ENCODE measurements at regions not wholly inside any gene's neighbourhood (a gene's known extent, or its start where the extent isn't known, plus 50 kb on each side); places are given as distances from the start of the nearest gene placed in this dataset.

DNA sequence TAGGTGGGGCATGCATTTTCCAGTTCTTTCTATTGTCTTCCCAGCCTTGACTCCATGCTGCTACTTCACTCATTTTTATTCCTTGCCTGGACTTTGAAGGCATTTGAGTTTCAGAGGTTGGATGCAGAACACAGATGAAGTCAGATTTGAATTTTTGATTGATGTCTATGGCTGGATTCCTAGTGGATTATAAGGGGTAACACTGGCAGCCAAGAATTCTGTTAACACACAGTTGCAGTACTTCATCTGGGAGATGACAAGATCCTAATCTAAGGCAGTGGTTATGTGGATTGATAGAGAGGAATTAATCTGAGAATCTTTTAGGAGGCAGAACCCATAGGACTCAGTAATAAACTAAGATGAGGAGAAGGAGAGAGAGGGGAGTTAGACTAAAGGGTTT, 439.0 kb upstream of the USP24 start:
- H3K4me3 ChIP-seq (ENCODE audit: low read depth, low read length, poor library complexity, severe bottlenecking) = no peak overlapping the region
- H3K9me2 ChIP-seq (ENCODE audit: low read depth, low read length) = no peaks in the 10 kb centered on the region
- no peak overlapping the region for H2AFZ ChIP-seq (ENCODE audit: low read length)
- no peak overlapping the region for H3K4me2 ChIP-seq (ENCODE audit: low read length)
- no peak for TF ChIP-seq EZH2 (IDR thresholded peaks at IDR 0.05; ENCODE audit: borderline replicate concordance, low read length)
- TF ChIP-seq, protein P1, sequence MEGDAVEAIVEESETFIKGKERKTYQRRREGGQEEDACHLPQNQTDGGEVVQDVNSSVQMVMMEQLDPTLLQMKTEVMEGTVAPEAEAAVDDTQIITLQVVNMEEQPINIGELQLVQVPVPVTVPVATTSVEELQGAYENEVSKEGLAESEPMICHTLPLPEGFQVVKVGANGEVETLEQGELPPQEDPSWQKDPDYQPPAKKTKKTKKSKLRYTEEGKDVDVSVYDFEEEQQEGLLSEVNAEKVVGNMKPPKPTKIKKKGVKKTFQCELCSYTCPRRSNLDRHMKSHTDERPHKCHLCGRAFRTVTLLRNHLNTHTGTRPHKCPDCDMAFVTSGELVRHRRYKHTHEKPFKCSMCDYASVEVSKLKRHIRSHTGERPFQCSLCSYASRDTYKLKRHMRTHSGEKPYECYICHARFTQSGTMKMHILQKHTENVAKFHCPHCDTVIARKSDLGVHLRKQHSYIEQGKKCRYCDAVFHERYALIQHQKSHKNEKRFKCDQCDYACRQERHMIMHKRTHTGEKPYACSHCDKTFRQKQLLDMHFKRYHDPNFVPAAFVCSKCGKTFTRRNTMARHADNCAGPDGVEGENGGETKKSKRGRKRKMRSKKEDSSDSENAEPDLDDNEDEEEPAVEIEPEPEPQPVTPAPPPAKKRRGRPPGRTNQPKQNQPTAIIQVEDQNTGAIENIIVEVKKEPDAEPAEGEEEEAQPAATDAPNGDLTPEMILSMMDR (IDR thresholded peaks at IDR 0.05; ENCODE audit: low read length) = no peak
- no peaks in the 10 kb centered on the region for H3K79me2 ChIP-seq (ENCODE audit: insufficient read depth, low read length)
- no peaks in the 10 kb centered on the region for H3K9me3 ChIP-seq (ENCODE audit: low read length)
- H3K27me3 ChIP-seq (ENCODE audit: insufficient read depth, low read length) = no peaks in the 10 kb centered on the region
- no peak overlapping the region for H3K27ac ChIP-seq (ENCODE audit: low read depth, low read length, poor library complexity, severe bottlenecking)
- no peaks in the 10 kb centered on the region for H3K4me1 ChIP-seq (ENCODE audit: insufficient read depth, low read length, severe bottlenecking)
- H3K9ac ChIP-seq (ENCODE audit: low read length) = no peak overlapping the region
- H3K36me3 ChIP-seq (ENCODE audit: insufficient read depth, low read length) = no peaks in the 10 kb centered on the region
- no peaks in the 10 kb centered on the region for H4K20me1 ChIP-seq (ENCODE audit: insufficient read depth, low read length)
- no peaks in the 10 kb centered on the region for H3F3A ChIP-seq (ENCODE audit: insufficient read depth, low read length)

DNA sequence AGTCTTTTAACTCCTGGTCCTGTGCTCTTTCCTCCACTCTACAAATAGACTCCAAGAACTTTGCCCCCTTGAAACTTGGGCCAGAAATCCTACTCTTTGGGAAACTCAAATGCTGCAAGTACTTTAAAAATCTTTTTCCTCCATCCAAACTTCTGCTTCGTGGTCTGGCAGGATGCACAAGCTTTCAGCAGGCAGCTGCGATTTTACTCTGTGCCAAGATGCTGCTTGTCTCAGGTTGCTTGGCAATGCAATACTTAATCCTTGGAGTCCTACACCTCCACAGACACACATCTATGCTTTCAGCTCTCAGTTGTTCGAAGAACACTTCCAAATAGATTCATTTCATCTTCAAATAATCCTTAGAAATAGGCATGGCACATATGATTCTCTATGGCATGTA, 435.3 kb upstream of the USP24 start:
- no peaks in the 10 kb centered on the region for H3K36me3 ChIP-seq (ENCODE audit: insufficient read depth, low read length)
- H3K9me3 ChIP-seq (ENCODE audit: low read length) = no peaks in the 10 kb centered on the region
- no peak overlapping the region for H2AFZ ChIP-seq (ENCODE audit: low read length)
- no peaks in the 10 kb centered on the region for H3F3A ChIP-seq (ENCODE audit: insufficient read depth, low read length)
- H3K79me2 ChIP-seq (ENCODE audit: insufficient read depth, low read length) = no peaks in the 10 kb centered on the region
- H3K4me1 ChIP-seq (ENCODE audit: insufficient read depth, low read length, severe bottlenecking) = no peaks in the 10 kb centered on the region
- no peak overlapping the region for H3K27ac ChIP-seq (ENCODE audit: low read depth, low read length, poor library complexity, severe bottlenecking)
- H3K9me2 ChIP-seq (ENCODE audit: low read depth, low read length) = no peaks in the 10 kb centered on the region
- no peaks in the 10 kb centered on the region for H4K20me1 ChIP-seq (ENCODE audit: insufficient read depth, low read length)
- TF ChIP-seq EZH2 (IDR thresholded peaks at IDR 0.05; ENCODE audit: borderline replicate concordance, low read length) = no peak
- TF ChIP-seq, protein P1 (IDR thresholded peaks at IDR 0.05; ENCODE audit: low read length) = no peak
- H3K4me3 ChIP-seq (ENCODE audit: low read depth, low read length, poor library complexity, severe bottlenecking) = no peak overlapping the region
- no peak overlapping the region for H3K9ac ChIP-seq (ENCODE audit: low read length)
- no peak overlapping the region for H3K4me2 ChIP-seq (ENCODE audit: low read length)
- no peaks in the 10 kb centered on the region for H3K27me3 ChIP-seq (ENCODE audit: insufficient read depth, low read length)

- no peaks in the 10 kb centered on the region for H3K9me3 ChIP-seq (ENCODE audit: low read length)
- H3K79me2 ChIP-seq (ENCODE audit: insufficient read depth, low read length) = no peaks in the 10 kb centered on the region
- TF ChIP-seq EZH2 (IDR thresholded peaks at IDR 0.05; ENCODE audit: borderline replicate concordance, low read length) = no peak
- TF ChIP-seq, protein P1 (IDR thresholded peaks at IDR 0.05; ENCODE audit: low read length) = no peak
- H3F3A ChIP-seq (ENCODE audit: insufficient read depth, low read length) = no peaks in the 10 kb centered on the region
- no peak overlapping the region for H3K4me3 ChIP-seq (ENCODE audit: low read depth, low read length, poor library complexity, severe bottlenecking)
- H3K27ac ChIP-seq (ENCODE audit: low read depth, low read length, poor library complexity, severe bottlenecking) = no peak overlapping the region
- H4K20me1 ChIP-seq (ENCODE audit: insufficient read depth, low read length) = no peaks in the 10 kb centered on the region
- H3K4me1 ChIP-seq (ENCODE audit: insufficient read depth, low read length, severe bottlenecking) = no peaks in the 10 kb centered on the region
- no peaks in the 10 kb centered on the region for H3K36me3 ChIP-seq (ENCODE audit: insufficient read depth, low read length)
- H3K27me3 ChIP-seq (ENCODE audit: insufficient read depth, low read length) = no peaks in the 10 kb centered on the region
- H3K4me2 ChIP-seq (ENCODE audit: low read length) = no peak overlapping the region
- no peaks in the 10 kb centered on the region for H3K9me2 ChIP-seq (ENCODE audit: low read depth, low read length)
- no peak overlapping the region for H2AFZ ChIP-seq (ENCODE audit: low read length)
- no peak overlapping the region for H3K9ac ChIP-seq (ENCODE audit: low read length)
Measured at GRCh38 chr1:55646181-55646580, 431.0 kb upstream of the USP24 start.
